ENCODE measurements at regions not wholly inside any gene's neighbourhood (a gene's known extent, or its start where the extent isn't known, plus 50 kb on each side); places are given as distances from the start of the nearest gene placed in this dataset.

- no peak for TF ChIP-seq TAF1 (IDR thresholded peaks at IDR 0.05; ENCODE audit: borderline replicate concordance, insufficient read depth, low read length)
- TF ChIP-seq POLR2AphosphoS5 (IDR thresholded peaks at IDR 0.05; ENCODE audit: low read depth, low read length) = no peak
- no peak for TF ChIP-seq SIN3A (IDR thresholded peaks at IDR 0.05; ENCODE audit: borderline replicate concordance, insufficient read depth, low read length)
Measured at GRCh38 chr2:16050261-16050907, 110.0 kb downstream of the MYCN start.
